ENCODE measurements at regions not wholly inside any gene's neighbourhood (a gene's known extent, or its start where the extent isn't known, plus 50 kb on each side); places are given as distances from the start of the nearest gene placed in this dataset.
A peak's percentile ranks its signal among the peaks of the same experiment; 100 is the strongest.
"Not testable (repeated sequence)": the region's sequence is repeated elsewhere in the genome, so short reads cannot be mapped to it uniquely, and the experiment has no call there.

- H3K4me1 Mint-ChIP-seq, H3K27me3 Mint-ChIP-seq, H3K4me3 Mint-ChIP-seq, H3K9me3 Mint-ChIP-seq, H3K27ac Mint-ChIP-seq: not testable (repeated sequence)
- peak; percentile 65 for ATAC-seq
- DNase-seq, result peak in 1 of 2 donors; percentile 44
Measured at GRCh38 chr12:10453-10852, 56.1 kb upstream of the IQSEC3 start.

DNA sequence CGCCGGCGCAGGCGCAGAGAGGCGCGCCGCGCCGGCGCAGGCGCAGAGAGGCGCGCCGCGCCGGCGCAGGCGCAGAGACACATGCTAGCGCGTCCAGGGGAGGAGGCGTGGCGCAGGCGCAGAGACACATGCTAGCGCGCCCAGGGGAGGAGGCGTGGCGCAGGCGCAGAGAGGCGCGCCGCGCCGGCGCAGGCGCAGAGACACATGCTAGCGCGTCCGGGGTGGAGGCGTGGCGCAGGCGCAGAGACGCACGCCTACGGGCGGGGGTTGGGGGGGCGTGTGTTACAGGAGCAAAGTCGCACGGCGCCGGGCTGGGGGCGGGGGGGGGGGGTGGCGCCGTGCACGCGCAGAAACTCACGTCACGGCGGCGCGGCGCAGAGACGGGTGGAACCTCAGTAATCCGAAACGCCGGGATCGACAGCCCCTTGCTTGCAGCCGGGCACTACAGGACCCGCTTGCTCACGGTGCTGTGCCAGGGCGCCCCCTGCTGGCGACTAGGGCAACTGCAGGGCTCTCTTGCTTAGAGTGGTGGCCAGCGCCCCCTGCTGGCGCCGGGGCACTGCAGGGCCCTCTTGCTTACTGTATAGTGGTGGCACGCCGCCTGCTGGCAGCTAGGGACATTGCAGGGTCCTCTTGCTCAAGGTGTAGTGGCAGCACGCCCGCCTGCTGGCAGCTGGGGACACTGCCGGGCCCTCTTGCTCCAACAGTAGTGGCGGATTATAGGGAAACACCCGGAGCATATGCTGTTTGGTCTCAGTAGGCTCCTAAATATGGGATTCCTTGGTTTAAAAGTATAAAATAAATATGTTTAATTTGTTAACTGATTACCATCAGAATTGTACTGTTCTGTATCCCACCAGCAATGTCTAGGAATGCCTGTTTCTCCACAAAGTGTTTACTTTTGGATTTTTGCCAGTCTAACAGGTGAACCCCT lies 55.4 kb upstream of the IQSEC3 start:
- peak; percentile 58 for ATAC-seq
- not testable (repeated sequence) for H3K27ac Mint-ChIP-seq, H3K27me3 Mint-ChIP-seq

DNA sequence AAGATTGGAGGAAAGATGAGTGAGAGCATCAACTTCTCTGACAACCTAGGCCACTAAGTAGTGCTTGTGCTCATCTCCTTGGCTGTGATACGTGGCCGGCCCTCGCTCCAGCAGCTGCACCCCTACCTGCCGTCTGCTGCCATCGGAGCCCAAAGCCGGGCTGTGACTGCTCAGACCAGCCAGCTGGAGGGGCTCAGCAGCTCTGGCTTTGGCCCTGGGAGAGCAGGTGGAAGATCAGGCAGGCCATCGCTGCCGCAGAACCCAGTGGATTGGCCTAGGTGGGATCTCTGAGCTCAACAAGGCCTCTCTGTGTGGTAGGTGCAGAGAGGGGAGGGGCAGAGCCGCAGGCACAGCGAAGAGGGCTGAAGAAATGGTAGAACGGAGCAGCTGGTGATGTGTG lies 54.3 kb upstream of the IQSEC3 start:
- not testable (repeated sequence) for DNase-seq, ATAC-seq, H3K27ac Mint-ChIP-seq, H3K4me3 Mint-ChIP-seq, H3K4me1 Mint-ChIP-seq, H3K9me3 Mint-ChIP-seq, H3K27me3 Mint-ChIP-seq

More for the DNA sequence above, 55.4 kb upstream of the IQSEC3 start:
- H3K4me3 Mint-ChIP-seq, H3K9me3 Mint-ChIP-seq, DNase-seq, H3K4me1 Mint-ChIP-seq: not testable (repeated sequence)

GRCh38 chr12:12725-13640 lies 53.6 kb upstream of the IQSEC3 start:
- not testable (repeated sequence) for H3K4me1 Mint-ChIP-seq, ATAC-seq, H3K27me3 Mint-ChIP-seq, H3K9me3 Mint-ChIP-seq, H3K27ac Mint-ChIP-seq, H3K4me3 Mint-ChIP-seq, DNase-seq

DNA sequence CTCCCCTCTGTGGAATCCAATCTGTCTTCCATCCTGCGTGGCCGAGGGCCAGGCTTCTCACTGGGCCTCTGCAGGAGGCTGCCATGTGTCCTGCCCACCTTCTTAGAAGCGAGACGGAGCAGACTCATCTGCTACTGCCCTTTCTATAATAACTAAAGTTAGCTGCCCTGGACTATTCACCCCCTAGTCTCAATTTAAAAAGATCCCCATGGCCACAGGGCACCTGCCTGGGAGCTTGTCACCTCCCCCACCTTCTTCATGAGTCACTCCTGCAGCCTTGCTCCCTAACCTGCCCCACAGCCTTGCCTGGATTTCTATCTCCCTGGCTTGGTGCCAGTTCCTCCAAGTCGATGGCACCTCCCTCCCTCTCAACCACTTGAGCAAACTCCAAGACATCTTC lies 52.7 kb upstream of the IQSEC3 start:
- not testable (repeated sequence) for H3K4me3 Mint-ChIP-seq, H3K9me3 Mint-ChIP-seq, DNase-seq, H3K27me3 Mint-ChIP-seq, H3K27ac Mint-ChIP-seq, H3K4me1 Mint-ChIP-seq, ATAC-seq

DNA sequence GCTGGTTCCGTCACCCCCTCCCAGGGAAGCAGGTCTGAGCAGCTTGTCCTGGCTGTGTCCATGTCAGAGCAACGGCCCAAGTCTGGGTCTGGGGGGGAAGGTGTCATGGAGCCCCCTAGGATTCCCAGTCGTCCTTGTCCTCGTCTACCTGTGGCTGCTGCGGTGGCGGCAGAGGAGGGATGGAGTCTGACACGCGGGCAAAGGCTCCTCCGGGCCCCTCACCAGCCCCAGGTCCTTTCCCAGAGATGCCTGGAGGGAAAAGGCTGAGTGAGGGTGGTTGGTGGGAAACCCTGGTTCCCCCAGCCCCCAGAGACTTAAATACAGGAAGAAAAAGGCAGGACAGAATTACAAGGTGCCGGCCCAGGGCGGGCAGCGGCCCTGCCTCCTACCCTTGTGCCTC lies 51.9 kb upstream of the IQSEC3 start:
- not testable (repeated sequence) for DNase-seq, ATAC-seq, H3K27ac Mint-ChIP-seq, H3K27me3 Mint-ChIP-seq, H3K4me1 Mint-ChIP-seq, H3K9me3 Mint-ChIP-seq, H3K4me3 Mint-ChIP-seq

DNA sequence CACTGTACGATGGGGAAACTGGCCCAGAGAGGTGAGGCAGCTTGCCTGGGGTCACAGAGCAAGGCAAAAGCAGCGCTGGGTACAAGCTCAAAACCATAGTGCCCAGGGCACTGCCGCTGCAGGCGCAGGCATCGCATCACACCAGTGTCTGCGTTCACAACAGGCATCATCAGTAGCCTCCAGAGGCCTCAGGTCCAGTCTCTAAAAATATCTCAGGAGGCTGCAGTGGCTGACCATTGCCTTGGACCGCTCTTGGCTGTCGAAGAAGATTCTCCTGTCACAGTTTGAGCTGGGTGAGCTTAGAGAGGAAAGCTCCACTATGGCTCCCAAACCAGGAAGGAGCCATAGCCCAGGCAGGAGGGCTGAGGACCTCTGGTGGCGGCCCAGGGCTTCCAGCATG lies 51.2 kb upstream of the IQSEC3 start:
- not testable (repeated sequence) for H3K27ac Mint-ChIP-seq, H3K4me1 Mint-ChIP-seq, H3K4me3 Mint-ChIP-seq, H3K9me3 Mint-ChIP-seq, DNase-seq, ATAC-seq, H3K27me3 Mint-ChIP-seq

GRCh38 chr12:16019-16418 lies 50.5 kb upstream of the IQSEC3 start:
- not testable (repeated sequence) for H3K27me3 Mint-ChIP-seq, DNase-seq, H3K9me3 Mint-ChIP-seq, H3K4me1 Mint-ChIP-seq, ATAC-seq, H3K4me3 Mint-ChIP-seq, H3K27ac Mint-ChIP-seq

- H3K9me3 Mint-ChIP-seq, H3K27me3 Mint-ChIP-seq, H3K4me1 Mint-ChIP-seq, ATAC-seq, DNase-seq, H3K4me3 Mint-ChIP-seq, H3K27ac Mint-ChIP-seq: not testable (repeated sequence)
Measured at GRCh38 chr12:16541-16940, 50.0 kb upstream of the IQSEC3 start.

Measured in stimulated activated naive CD8-positive, alpha-beta T cell treated with anti-CD3 and anti-CD28 coated beads, Interleukin-15, amount 100 ng/mL, for 72 hours (primary cell).